HepG2 (cell line): ENCODE measurements at regions not wholly inside any gene's neighbourhood (a gene's known extent, or its start where the extent isn't known, plus 50 kb on each side); places are given as distances from the start of the nearest gene placed in this dataset.

Experiments used
- EZH2 ChIP-seq: conservative IDR thresholded peaks from 2 replicates; pipeline ENCODE4 v1.6.1; 2012; ENCODE audit warnings: mild to moderate bottlenecking, low read depth, low read length, moderate library complexity
- PITX1 ChIP-seq: sonication (generic); formaldehyde crosslinking; IDR thresholded peaks from 2 replicates; pipeline ENCODE4 v1.5.1; 2020; ENCODE audit warnings: mild to moderate bottlenecking, missing genetic modification reagents
- POLR2A ChIP-seq, 2 experiments: IDR thresholded peaks; 2 replicates each; pipeline ENCODE4 v1.6.1; 2011; ENCODE audit warnings: low read depth in 2 of 2, low read length in 2 of 2, mild to moderate bottlenecking in 1 of 2, moderate library complexity in 1 of 2; ENCODE audit not compliant: insufficient read depth in 1 of 2
- POLR2AphosphoS5 ChIP-seq: IDR thresholded peaks from 2 replicates; pipeline ENCODE4 v1.6.1; 2012; ENCODE audit warnings: low read depth, low read length
- SP4 ChIP-seq: sonication (generic); formaldehyde crosslinking; IDR thresholded peaks from 2 replicates; pipeline ENCODE4 v1.8.1; 2023; ENCODE audit warnings: mild to moderate bottlenecking, missing genetic modification reagents
- TCF7 ChIP-seq: sonication (generic); IDR thresholded peaks from 2 replicates; pipeline ENCODE4 v1.6.1; 2016; ENCODE audit warnings: antibody characterized with exemption, low read depth
- TFE3 ChIP-seq: IDR thresholded peaks from 2 replicates; pipeline ENCODE4 v1.6.1; 2016
- ZBTB21 ChIP-seq: sonication (generic); formaldehyde crosslinking; IDR thresholded peaks from 2 replicates; pipeline ENCODE4 v1.4.0; 2020; ENCODE audit warnings: missing genetic modification reagents
- ZNF274 ChIP-seq: sonication (generic); formaldehyde crosslinking; IDR thresholded peaks from 2 replicates; pipeline ENCODE4 v1.5.1; 2020; ENCODE audit warnings: mild to moderate bottlenecking, missing genetic modification reagents
- TF ChIP-seq, protein P1 (sequence below): sonication (generic); formaldehyde crosslinking; IDR thresholded peaks from 2 replicates; pipeline ENCODE4 v1.4.0; 2020; ENCODE audit warnings: missing genetic modification reagents
- TF ChIP-seq, protein P2 (sequence below): sonication (generic); formaldehyde crosslinking; IDR thresholded peaks from 2 replicates; pipeline ENCODE4 v1.4.0; 2020; ENCODE audit warnings: missing genetic modification reagents

- TF ChIP-seq PITX1 (CRISPR knock-in tag) (no peak), POLR2AphosphoS5 (no peak), EZH2 (no peak), TFE3 (no peak), TCF7 (no peak), ZNF274 (CRISPR knock-in tag) (no peak), POLR2A (IDR thresholded peaks at IDR 0.05; ENCODE audit: insufficient read depth in 1 of 2, low read depth in 2 of 2, low read length in 2 of 2) (no peak), ZBTB21 (CRISPR knock-in tag) (no peak), SP4 (CRISPR knock-in tag) (no peak)
- TF ChIP-seq, protein P1, sequence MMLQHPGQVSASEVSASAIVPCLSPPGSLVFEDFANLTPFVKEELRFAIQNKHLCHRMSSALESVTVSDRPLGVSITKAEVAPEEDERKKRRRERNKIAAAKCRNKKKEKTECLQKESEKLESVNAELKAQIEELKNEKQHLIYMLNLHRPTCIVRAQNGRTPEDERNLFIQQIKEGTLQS, result no peak
- TF ChIP-seq, protein P2, sequence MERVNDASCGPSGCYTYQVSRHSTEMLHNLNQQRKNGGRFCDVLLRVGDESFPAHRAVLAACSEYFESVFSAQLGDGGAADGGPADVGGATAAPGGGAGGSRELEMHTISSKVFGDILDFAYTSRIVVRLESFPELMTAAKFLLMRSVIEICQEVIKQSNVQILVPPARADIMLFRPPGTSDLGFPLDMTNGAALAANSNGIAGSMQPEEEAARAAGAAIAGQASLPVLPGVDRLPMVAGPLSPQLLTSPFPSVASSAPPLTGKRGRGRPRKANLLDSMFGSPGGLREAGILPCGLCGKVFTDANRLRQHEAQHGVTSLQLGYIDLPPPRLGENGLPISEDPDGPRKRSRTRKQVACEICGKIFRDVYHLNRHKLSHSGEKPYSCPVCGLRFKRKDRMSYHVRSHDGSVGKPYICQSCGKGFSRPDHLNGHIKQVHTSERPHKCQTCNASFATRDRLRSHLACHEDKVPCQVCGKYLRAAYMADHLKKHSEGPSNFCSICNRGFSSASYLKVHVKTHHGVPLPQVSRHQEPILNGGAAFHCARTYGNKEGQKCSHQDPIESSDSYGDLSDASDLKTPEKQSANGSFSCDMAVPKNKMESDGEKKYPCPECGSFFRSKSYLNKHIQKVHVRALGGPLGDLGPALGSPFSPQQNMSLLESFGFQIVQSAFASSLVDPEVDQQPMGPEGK (CRISPR knock-in tag), result no peak
Observed at GRCh38 chr5:3858524-3858923, 262.9 kb downstream of the IRX1 start.
